K562 (cell line): ENCODE measurements at regions not wholly inside any gene's neighbourhood (a gene's known extent, or its start where the extent isn't known, plus 50 kb on each side); places are given as distances from the start of the nearest gene placed in this dataset.
"Not testable (repeated sequence)": the region's sequence is repeated elsewhere in the genome, so short reads cannot be mapped to it uniquely, and the experiment has no call there.

Experiments used
- HLTF ChIP-seq: fragments of 450-650 bp; IDR thresholded peaks from 2 replicates; pipeline ENCODE4 v1.6.1; 2016
- MTA2 ChIP-seq: fragments of 450-650 bp; IDR thresholded peaks from 2 replicates; pipeline ENCODE4 v1.6.1; 2016; ENCODE audit warnings: low read depth
- NFATC3 ChIP-seq: fragments of 450-650 bp; IDR thresholded peaks from 2 replicates; pipeline ENCODE4 v1.6.1; 2017; ENCODE audit warnings: mild to moderate bottlenecking
- ZNF644 ChIP-seq: fragments of 200-800 bp; sonication (Bioruptor generic); IDR thresholded peaks from 2 replicates; pipeline ENCODE4 v1.6.1; 2016; ENCODE audit warnings: low read depth, missing genetic modification characterization, missing compliant biosample characterization
- TF ChIP-seq, protein P1 (sequence below): fragments of 200-800 bp; sonication (Bioruptor generic); IDR thresholded peaks from 2 replicates; pipeline ENCODE4 v1.6.1; 2016; ENCODE audit warnings: missing genetic modification characterization, missing compliant biosample characterization
- TF ChIP-seq, protein P2 (sequence below), 2 experiments: fragments of 450-650 bp in 1 of 2; sonication (generic) in 1 of 2; formaldehyde crosslinking in 1 of 2; IDR thresholded peaks; 2 replicates each; pipeline versions ENCODE4 v1.7.1 to v1.9.0; 2016 to 2022; ENCODE audit warnings: inconsistent platforms in 1 of 2, mild to moderate bottlenecking in 1 of 2, missing genetic modification reagents in 1 of 2
- TF ChIP-seq, protein P3 (sequence below): fragments of 450-650 bp; IDR thresholded peaks from 2 replicates; pipeline ENCODE4 v1.6.1; 2016
- TF ChIP-seq, protein P4 (sequence below): fragments of 450-650 bp; IDR thresholded peaks from 2 replicates; pipeline ENCODE4 v1.7.0; 2016; ENCODE audit warnings: borderline replicate concordance

DNA sequence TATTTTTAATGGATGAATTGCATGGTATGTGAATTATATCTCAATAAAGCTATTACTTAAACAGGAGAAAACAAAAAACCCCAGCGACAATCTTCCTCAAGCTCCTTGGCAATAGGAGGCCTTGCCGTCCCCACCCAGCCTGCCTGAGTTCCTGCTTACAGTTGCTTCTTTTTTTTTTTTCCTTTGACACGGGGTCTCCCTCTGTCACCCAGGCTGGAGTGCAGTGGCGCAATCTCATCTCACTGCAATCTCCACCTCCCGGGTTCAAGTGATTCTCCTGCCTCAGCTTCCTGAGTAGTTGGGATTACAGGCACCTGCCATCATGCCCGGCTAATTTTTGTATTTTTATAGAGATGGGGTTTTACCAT, 88.6 kb upstream of the CUX1 start (continued):
- TF ChIP-seq, protein P1, sequence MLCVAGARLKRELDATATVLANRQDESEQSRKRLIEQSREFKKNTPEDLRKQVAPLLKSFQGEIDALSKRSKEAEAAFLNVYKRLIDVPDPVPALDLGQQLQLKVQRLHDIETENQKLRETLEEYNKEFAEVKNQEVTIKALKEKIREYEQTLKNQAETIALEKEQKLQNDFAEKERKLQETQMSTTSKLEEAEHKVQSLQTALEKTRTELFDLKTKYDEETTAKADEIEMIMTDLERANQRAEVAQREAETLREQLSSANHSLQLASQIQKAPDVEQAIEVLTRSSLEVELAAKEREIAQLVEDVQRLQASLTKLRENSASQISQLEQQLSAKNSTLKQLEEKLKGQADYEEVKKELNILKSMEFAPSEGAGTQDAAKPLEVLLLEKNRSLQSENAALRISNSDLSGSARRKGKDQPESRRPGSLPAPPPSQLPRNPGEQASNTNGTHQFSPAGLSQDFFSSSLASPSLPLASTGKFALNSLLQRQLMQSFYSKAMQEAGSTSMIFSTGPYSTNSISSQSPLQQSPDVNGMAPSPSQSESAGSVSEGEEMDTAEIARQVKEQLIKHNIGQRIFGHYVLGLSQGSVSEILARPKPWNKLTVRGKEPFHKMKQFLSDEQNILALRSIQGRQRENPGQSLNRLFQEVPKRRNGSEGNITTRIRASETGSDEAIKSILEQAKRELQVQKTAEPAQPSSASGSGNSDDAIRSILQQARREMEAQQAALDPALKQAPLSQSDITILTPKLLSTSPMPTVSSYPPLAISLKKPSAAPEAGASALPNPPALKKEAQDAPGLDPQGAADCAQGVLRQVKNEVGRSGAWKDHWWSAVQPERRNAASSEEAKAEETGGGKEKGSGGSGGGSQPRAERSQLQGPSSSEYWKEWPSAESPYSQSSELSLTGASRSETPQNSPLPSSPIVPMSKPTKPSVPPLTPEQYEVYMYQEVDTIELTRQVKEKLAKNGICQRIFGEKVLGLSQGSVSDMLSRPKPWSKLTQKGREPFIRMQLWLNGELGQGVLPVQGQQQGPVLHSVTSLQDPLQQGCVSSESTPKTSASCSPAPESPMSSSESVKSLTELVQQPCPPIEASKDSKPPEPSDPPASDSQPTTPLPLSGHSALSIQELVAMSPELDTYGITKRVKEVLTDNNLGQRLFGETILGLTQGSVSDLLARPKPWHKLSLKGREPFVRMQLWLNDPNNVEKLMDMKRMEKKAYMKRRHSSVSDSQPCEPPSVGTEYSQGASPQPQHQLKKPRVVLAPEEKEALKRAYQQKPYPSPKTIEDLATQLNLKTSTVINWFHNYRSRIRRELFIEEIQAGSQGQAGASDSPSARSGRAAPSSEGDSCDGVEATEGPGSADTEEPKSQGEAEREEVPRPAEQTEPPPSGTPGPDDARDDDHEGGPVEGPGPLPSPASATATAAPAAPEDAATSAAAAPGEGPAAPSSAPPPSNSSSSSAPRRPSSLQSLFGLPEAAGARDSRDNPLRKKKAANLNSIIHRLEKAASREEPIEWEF (CRISPR knock-in tag), result 0 out of 2 replicates have a peak, but pooled peaks have one; percentile 64
- TF ChIP-seq MTA2 (0 out of 2 replicates have a peak, but pooled peaks have one; percentile 2), NFATC3 (0 out of 2 replicates have a peak, but pooled peaks have one; percentile 75), ZNF644 (tag) (0 out of 2 replicates have a peak, but pooled peaks have one; percentile 45), HLTF (0 out of 2 replicates have a peak, but pooled peaks have one; percentile 23)
- TF ChIP-seq, protein P2, sequence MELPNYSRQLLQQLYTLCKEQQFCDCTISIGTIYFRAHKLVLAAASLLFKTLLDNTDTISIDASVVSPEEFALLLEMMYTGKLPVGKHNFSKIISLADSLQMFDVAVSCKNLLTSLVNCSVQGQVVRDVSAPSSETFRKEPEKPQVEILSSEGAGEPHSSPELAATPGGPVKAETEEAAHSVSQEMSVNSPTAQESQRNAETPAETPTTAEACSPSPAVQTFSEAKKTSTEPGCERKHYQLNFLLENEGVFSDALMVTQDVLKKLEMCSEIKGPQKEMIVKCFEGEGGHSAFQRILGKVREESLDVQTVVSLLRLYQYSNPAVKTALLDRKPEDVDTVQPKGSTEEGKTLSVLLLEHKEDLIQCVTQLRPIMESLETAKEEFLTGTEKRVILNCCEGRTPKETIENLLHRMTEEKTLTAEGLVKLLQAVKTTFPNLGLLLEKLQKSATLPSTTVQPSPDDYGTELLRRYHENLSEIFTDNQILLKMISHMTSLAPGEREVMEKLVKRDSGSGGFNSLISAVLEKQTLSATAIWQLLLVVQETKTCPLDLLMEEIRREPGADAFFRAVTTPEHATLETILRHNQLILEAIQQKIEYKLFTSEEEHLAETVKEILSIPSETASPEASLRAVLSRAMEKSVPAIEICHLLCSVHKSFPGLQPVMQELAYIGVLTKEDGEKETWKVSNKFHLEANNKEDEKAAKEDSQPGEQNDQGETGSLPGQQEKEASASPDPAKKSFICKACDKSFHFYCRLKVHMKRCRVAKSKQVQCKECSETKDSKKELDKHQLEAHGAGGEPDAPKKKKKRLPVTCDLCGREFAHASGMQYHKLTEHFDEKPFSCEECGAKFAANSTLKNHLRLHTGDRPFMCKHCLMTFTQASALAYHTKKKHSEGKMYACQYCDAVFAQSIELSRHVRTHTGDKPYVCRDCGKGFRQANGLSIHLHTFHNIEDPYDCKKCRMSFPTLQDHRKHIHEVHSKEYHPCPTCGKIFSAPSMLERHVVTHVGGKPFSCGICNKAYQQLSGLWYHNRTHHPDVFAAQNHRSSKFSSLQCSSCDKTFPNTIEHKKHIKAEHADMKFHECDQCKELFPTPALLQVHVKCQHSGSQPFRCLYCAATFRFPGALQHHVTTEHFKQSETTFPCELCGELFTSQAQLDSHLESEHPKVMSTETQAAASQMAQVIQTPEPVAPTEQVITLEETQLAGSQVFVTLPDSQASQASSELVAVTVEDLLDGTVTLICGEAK (IDR thresholded peaks at IDR 0.05), result peak; percentile 48; the same call in 1 of the 2 replicates
- TF ChIP-seq, protein P2 (CRISPR knock-in tag; IDR thresholded peaks at IDR 0.05), result not testable (repeated sequence)
- TF ChIP-seq, protein P3, sequence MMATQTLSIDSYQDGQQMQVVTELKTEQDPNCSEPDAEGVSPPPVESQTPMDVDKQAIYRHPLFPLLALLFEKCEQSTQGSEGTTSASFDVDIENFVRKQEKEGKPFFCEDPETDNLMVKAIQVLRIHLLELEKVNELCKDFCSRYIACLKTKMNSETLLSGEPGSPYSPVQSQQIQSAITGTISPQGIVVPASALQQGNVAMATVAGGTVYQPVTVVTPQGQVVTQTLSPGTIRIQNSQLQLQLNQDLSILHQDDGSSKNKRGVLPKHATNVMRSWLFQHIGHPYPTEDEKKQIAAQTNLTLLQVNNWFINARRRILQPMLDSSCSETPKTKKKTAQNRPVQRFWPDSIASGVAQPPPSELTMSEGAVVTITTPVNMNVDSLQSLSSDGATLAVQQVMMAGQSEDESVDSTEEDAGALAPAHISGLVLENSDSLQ, result peak; percentile 4; the same call in 1 of the 2 replicates
- TF ChIP-seq, protein P4, sequence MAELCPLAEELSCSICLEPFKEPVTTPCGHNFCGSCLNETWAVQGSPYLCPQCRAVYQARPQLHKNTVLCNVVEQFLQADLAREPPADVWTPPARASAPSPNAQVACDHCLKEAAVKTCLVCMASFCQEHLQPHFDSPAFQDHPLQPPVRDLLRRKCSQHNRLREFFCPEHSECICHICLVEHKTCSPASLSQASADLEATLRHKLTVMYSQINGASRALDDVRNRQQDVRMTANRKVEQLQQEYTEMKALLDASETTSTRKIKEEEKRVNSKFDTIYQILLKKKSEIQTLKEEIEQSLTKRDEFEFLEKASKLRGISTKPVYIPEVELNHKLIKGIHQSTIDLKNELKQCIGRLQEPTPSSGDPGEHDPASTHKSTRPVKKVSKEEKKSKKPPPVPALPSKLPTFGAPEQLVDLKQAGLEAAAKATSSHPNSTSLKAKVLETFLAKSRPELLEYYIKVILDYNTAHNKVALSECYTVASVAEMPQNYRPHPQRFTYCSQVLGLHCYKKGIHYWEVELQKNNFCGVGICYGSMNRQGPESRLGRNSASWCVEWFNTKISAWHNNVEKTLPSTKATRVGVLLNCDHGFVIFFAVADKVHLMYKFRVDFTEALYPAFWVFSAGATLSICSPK, result 0 out of 2 replicates have a peak, but pooled peaks have one; percentile 39
